ENCODE measurements at regions not wholly inside any gene's neighbourhood (a gene's known extent, or its start where the extent isn't known, plus 50 kb on each side); places are given as distances from the start of the nearest gene placed in this dataset.

GRCh38 chr14:30196861-30197260 is 269.2 kb upstream of the PRKD1 start:
- TF ChIP-seq CTCF (IDR thresholded peaks at IDR 0.05) (no peak), POLR2A (IDR thresholded peaks at IDR 0.05) (no peak)
